ENCODE measurements at regions not wholly inside any gene's neighbourhood (a gene's known extent, or its start where the extent isn't known, plus 50 kb on each side); places are given as distances from the start of the nearest gene placed in this dataset.

GRCh38 chr7:85483177-85483576 is 296.3 kb upstream of the SEMA3D start:
- Histone ChIP-seq H3K36me3 (no peaks in the 10 kb centered on the region), H3K27me3 (ENCODE audit: low read depth) (no peaks in the 10 kb centered on the region), H3K4me1 (no peaks in the 10 kb centered on the region), H3K9me3 (replicated peaks) (peaks cover 8% of the 10 kb centered on the region), H3K4me3 (no peak overlapping the region), H3K27ac (replicated peaks) (no peak overlapping the region)
- intact Hi-C loops (cut with micrococcal nuclease) = no loop called here
- TF ChIP-seq, protein P1, sequence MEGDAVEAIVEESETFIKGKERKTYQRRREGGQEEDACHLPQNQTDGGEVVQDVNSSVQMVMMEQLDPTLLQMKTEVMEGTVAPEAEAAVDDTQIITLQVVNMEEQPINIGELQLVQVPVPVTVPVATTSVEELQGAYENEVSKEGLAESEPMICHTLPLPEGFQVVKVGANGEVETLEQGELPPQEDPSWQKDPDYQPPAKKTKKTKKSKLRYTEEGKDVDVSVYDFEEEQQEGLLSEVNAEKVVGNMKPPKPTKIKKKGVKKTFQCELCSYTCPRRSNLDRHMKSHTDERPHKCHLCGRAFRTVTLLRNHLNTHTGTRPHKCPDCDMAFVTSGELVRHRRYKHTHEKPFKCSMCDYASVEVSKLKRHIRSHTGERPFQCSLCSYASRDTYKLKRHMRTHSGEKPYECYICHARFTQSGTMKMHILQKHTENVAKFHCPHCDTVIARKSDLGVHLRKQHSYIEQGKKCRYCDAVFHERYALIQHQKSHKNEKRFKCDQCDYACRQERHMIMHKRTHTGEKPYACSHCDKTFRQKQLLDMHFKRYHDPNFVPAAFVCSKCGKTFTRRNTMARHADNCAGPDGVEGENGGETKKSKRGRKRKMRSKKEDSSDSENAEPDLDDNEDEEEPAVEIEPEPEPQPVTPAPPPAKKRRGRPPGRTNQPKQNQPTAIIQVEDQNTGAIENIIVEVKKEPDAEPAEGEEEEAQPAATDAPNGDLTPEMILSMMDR (IDR thresholded peaks at IDR 0.05; ENCODE audit: borderline replicate concordance) = no peak
- DNase-seq = no peak

DNA sequence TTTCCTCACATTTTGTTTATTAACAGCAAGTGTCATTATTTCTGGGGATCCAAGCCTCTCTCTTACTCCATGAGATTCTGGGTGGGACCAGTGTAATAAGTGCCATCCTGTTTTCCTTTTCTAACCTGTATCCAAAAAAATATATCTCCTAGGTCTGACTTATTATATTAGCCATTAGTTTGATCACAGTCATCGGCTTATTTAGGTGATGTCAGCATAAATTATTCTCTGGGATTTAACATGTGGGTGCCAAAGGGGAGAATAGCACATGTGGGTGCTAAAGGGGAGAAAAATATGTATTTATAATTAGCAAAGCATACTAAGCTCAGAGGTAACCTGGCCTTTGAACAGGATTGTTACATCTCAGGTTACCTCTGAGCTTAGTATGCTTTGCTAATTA is 293.8 kb upstream of the SEMA3D start:
- intact Hi-C loops (cut with micrococcal nuclease) = no loop called here
- no peaks in the 10 kb centered on the region for H3K27me3 ChIP-seq (ENCODE audit: low read depth)

DNA sequence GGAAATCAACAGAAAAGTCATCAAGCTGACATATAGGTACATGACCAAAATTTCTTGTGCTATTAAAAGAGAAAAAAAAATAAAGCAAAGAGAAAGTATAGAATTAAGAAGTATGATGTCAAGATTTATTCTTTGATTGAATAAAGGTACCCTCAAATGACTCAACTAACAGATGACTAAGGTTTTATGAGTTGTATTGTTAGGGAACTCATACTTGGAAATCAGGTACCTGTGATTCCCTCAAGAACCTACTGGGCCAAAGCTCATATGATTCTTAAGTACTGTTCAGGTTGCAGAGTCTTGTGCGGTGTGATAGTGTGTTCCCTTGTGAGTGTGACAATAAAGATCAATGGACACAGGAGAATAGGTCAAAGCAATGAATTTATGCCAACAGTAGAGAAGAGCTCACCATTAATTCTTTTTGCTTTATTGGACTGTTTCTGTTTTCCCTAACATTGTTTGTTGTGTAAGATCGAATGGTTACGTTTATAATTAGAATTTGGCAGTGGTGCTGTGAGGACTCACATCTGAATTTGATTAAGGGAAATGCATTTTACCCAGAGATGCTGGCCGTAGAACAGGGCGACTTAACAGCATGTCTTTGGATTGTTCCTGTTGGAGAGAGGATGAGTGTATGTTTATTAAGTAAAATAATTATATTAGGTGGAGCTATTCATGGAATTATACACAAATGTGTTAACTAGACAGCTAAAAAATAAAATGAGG is 293.2 kb upstream of the SEMA3D start:
- H3K27me3 ChIP-seq (ENCODE audit: low read depth) = no peaks in the 10 kb centered on the region
- H3K36me3 ChIP-seq = no peaks in the 10 kb centered on the region
- no peak overlapping the region for H3K27ac ChIP-seq (replicated peaks)
- H3K9me3 ChIP-seq (replicated peaks) = no peaks in the 10 kb centered on the region
- H3K4me3 ChIP-seq = no peak overlapping the region
- no peak for DNase-seq
- no peaks in the 10 kb centered on the region for H3K4me1 ChIP-seq
- TF ChIP-seq, protein P1 (IDR thresholded peaks at IDR 0.05; ENCODE audit: borderline replicate concordance) = no peak
- intact Hi-C loops (cut with micrococcal nuclease) = no loop called here

More for the DNA sequence above, 293.8 kb upstream of the SEMA3D start:
- no peaks in the 10 kb centered on the region for H3K9me3 ChIP-seq (replicated peaks)
- no peaks in the 10 kb centered on the region for H3K36me3 ChIP-seq
- no peaks in the 10 kb centered on the region for H3K4me1 ChIP-seq
- H3K4me3 ChIP-seq = no peak overlapping the region
- DNase-seq = no peak
- H3K27ac ChIP-seq (replicated peaks) = no peak overlapping the region
- TF ChIP-seq, protein P1 (IDR thresholded peaks at IDR 0.05; ENCODE audit: borderline replicate concordance) = no peak

DNA sequence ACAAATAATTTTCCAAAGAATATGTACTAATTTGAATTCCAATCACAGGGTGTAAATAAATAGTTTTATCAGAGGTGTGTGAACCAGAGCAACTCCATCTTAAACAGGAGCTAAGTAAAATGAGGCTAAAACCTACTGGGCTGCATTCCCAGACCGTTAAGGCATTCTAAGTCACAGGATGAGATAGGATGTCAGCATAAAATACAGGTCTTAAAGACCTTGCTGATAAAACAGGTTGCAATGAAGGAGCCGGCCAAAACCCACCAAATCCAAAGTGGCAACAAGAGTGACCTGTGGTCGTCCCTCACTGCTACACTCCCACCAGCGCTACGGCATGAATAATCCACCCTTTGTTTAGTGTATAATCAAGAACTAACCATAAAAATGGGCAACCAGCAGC is 291.7 kb upstream of the SEMA3D start:
- TF ChIP-seq, protein P1 (IDR thresholded peaks at IDR 0.05; ENCODE audit: borderline replicate concordance) = no peak
- no peaks in the 10 kb centered on the region for H3K27me3 ChIP-seq (ENCODE audit: low read depth)
- no peak overlapping the region for H3K4me3 ChIP-seq
- H3K36me3 ChIP-seq = no peaks in the 10 kb centered on the region
- H3K9me3 ChIP-seq (replicated peaks) = no peaks in the 10 kb centered on the region
- H3K27ac ChIP-seq (replicated peaks) = no peak overlapping the region
- DNase-seq = no peak
- H3K4me1 ChIP-seq = no peaks in the 10 kb centered on the region
- intact Hi-C loops (cut with micrococcal nuclease) = no loop called here

DNA sequence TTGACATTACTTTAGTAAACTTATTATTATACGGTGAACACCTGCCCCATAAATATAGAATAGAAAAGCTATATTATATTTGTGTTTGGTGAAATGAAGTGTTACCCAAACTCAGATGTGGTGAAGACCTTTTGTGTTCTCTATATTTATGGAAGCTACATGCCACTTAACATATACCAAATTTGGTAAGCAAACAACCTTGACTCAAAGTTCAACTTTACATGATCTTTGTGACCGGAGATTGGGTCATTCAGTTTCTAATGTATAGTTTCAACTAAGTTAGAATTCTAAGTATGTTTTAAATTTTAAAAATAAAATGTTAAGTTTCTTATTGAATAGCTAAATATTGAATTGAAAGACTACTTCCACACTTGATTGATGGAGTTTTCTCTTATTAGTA is 288.6 kb upstream of the SEMA3D start:
- intact Hi-C loops (cut with micrococcal nuclease) = no loop called here
- Histone ChIP-seq H3K4me3 (no peak overlapping the region), H3K27ac (replicated peaks) (no peak overlapping the region), H3K27me3 (ENCODE audit: low read depth) (no peaks in the 10 kb centered on the region), H3K4me1 (no peaks in the 10 kb centered on the region), H3K36me3 (no peaks in the 10 kb centered on the region), H3K9me3 (replicated peaks) (no peaks in the 10 kb centered on the region)
- TF ChIP-seq, protein P1 (IDR thresholded peaks at IDR 0.05; ENCODE audit: borderline replicate concordance) = no peak
- no peak for DNase-seq

Measured in left ventricle myocardium inferior (tissue), 1 donor.